ENCODE measurements at regions not wholly inside any gene's neighbourhood (a gene's known extent, or its start where the extent isn't known, plus 50 kb on each side); places are given as distances from the start of the nearest gene placed in this dataset.

DNA sequence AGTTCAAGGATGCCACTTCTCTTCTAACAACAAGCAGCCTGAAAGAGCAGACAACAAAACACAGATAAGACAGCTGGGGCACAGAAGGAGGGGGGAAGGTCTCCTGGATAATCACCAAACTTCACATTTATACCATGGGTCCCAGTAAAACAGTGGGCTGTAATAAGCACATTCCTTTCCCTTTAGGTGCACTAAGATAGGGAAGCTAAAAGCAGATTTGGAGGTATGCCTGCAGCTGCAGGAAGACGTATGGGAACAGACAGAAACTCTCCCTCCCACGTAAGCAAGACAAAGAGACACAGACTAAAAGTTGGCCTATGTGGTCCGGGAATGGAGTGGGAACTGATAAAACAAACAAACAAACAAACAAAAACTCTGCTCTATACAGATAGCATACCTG, 612.1 kb downstream of the MRPL39 start:
- TF ChIP-seq, protein P1, sequence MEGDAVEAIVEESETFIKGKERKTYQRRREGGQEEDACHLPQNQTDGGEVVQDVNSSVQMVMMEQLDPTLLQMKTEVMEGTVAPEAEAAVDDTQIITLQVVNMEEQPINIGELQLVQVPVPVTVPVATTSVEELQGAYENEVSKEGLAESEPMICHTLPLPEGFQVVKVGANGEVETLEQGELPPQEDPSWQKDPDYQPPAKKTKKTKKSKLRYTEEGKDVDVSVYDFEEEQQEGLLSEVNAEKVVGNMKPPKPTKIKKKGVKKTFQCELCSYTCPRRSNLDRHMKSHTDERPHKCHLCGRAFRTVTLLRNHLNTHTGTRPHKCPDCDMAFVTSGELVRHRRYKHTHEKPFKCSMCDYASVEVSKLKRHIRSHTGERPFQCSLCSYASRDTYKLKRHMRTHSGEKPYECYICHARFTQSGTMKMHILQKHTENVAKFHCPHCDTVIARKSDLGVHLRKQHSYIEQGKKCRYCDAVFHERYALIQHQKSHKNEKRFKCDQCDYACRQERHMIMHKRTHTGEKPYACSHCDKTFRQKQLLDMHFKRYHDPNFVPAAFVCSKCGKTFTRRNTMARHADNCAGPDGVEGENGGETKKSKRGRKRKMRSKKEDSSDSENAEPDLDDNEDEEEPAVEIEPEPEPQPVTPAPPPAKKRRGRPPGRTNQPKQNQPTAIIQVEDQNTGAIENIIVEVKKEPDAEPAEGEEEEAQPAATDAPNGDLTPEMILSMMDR (IDR thresholded peaks at IDR 0.05), result no peak
- no peaks in the 10 kb centered on the region for H3K4me1 Mint-ChIP-seq (ENCODE audit: low read depth)
- no peak overlapping the region for H3K27ac Mint-ChIP-seq (ENCODE audit: unreplicated experiment)
- H3K9me3 Mint-ChIP-seq (ENCODE audit: low read depth), result peaks cover 31% of the 10 kb centered on the region
- H3K4me3 Mint-ChIP-seq (ENCODE audit: unreplicated experiment), result no peak overlapping the region
- no peaks in the 10 kb centered on the region for H3K36me3 Mint-ChIP-seq (ENCODE audit: low read depth)
- no peak for DNase-seq (ENCODE audit: low spot score)
- H3K27me3 Mint-ChIP-seq (ENCODE audit: low read depth), result no peaks in the 10 kb centered on the region

DNA sequence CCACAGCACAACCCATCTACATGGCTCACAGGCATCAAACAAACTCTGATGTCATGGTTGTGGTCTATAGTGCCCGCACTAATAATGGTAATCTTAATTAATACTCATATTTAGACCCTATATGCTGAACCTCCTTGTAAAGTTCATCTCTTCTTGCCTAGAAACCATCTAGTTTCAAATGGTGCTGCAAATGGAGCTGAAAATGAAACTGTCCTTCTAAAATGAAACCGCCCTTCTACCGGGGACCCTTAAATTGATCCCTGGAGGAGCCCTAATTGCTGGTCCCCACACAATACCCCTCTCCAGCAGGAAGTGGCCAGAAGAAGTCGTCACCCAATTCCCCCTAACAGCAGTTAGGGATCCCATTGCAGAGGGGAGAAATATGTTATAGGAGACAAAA, 612.6 kb downstream of the MRPL39 start:
- Mint-ChIP-seq H3K36me3 (ENCODE audit: low read depth) (no peaks in the 10 kb centered on the region), H3K4me1 (ENCODE audit: low read depth) (no peaks in the 10 kb centered on the region), H3K27ac (ENCODE audit: unreplicated experiment) (no peak overlapping the region), H3K27me3 (ENCODE audit: low read depth) (no peaks in the 10 kb centered on the region), H3K9me3 (ENCODE audit: low read depth) (peaks cover 29% of the 10 kb centered on the region), H3K4me3 (ENCODE audit: unreplicated experiment) (no peak overlapping the region)
- TF ChIP-seq, protein P1 (IDR thresholded peaks at IDR 0.05), result no peak
- no peak for DNase-seq (ENCODE audit: low spot score)

DNA sequence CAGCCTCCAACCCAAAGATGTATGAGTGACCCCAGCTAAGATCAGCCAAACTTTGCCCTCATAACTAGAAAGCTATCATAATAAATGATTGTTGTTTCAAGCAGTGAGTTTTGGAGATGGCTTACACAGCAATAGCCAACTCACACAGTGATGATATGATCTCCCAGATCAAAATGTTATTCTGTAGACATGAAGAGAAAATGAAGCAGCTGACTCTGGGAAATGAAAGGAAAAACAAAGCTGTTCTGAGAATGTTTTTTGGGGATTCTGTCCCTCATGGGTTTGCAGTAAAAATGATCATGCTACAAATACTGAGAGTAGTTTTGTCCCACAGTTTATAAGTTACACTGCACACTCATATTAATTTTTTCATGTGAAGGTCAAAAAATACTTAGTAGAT, 617.8 kb downstream of the MRPL39 start:
- DNase-seq (ENCODE audit: low spot score), result no peak
- Mint-ChIP-seq H3K9me3 (ENCODE audit: low read depth) (peaks cover 46% of the 10 kb centered on the region), H3K27me3 (ENCODE audit: low read depth) (no peaks in the 10 kb centered on the region), H3K36me3 (ENCODE audit: low read depth) (no peaks in the 10 kb centered on the region), H3K4me3 (ENCODE audit: unreplicated experiment) (no peak overlapping the region), H3K4me1 (ENCODE audit: low read depth) (no peaks in the 10 kb centered on the region), H3K27ac (ENCODE audit: unreplicated experiment) (no peak overlapping the region)
- TF ChIP-seq, protein P1 (IDR thresholded peaks at IDR 0.05), result no peak

DNA sequence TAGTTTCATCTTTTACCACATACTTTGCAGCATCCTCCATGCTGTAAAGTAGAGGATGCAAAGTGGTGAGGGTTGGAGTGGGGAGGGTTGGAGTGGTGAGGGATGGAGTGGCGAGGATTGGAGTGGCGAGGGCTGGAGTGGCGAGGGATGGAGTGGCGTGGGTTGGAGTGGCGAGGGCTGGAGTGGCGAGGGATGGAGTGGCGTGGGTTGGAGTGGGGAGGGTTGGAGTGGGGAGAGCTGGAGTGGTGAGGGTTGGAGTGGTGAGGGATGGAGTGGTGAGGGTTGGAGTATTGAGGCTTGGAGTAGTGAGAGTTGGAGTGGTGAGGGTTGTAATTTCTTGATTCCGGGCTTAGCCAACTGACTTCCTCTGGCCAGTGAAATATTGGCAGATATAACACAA, 618.3 kb downstream of the MRPL39 start:
- Mint-ChIP-seq H3K4me3 (ENCODE audit: unreplicated experiment) (no peak overlapping the region), H3K9me3 (ENCODE audit: low read depth) (peaks cover 50% of the 10 kb centered on the region), H3K4me1 (ENCODE audit: low read depth) (no peaks in the 10 kb centered on the region), H3K27me3 (ENCODE audit: low read depth) (no peaks in the 10 kb centered on the region), H3K27ac (ENCODE audit: unreplicated experiment) (no peak overlapping the region), H3K36me3 (ENCODE audit: low read depth) (no peaks in the 10 kb centered on the region)
- TF ChIP-seq, protein P1 (IDR thresholded peaks at IDR 0.05), result no peak
- no peak for DNase-seq (ENCODE audit: low spot score)

DNA sequence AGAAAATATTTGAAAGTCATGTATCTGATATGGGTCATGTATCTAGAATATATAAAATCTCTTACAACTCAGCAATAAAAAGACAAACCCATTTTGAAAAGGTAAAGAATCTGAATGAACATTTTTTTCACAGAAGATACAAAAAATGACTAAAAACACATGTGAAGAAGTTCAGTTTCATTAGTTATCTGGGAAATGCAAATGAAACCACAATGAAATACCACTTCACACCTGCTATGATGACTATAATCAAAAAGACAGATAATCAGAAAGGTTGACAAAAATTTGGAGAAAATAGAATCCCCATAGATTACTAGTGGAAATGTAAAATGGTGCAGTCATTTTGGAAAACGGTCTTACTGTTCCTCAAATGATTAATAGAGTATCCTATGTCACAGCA, 631.0 kb downstream of the MRPL39 start:
- Mint-ChIP-seq H3K27ac (ENCODE audit: unreplicated experiment) (no peak overlapping the region), H3K4me3 (ENCODE audit: unreplicated experiment) (no peak overlapping the region), H3K9me3 (ENCODE audit: low read depth) (peaks cover 49% of the 10 kb centered on the region), H3K4me1 (ENCODE audit: low read depth) (no peaks in the 10 kb centered on the region), H3K27me3 (ENCODE audit: low read depth) (no peaks in the 10 kb centered on the region), H3K36me3 (ENCODE audit: low read depth) (no peaks in the 10 kb centered on the region)
- DNase-seq (ENCODE audit: low spot score), result no peak
- TF ChIP-seq, protein P1 (IDR thresholded peaks at IDR 0.05), result no peak

All from chondrocyte (in vitro differentiated cells).